Endothelial cell of umbilical vein (primary cell): ENCODE measurements at regions not wholly inside any gene's neighbourhood (a gene's known extent, or its start where the extent isn't known, plus 50 kb on each side); places are given as distances from the start of the nearest gene placed in this dataset.

Experiments used
- BruUV-seq: library from RNA; stranded (reverse); fragments of 400-500 nt; replicated peaks from 2 replicates; lab custom pipeline; 2021; lab: Mats Ljungman, UMichigan
- CTCF ChIA-PET: fragments of 300-600, 350-600 bp; sonication (Branson Sonifier 250); formaldehyde crosslinking; loops from one replicate; lab custom pipeline; 2021; ENCODE audit warnings: antibody characterized with exemption, inconsistent platforms; lab: Charles Lee
- POLR2A ChIA-PET: fragments of 300-600, 350-600 bp; sonication (Branson Sonifier 250); formaldehyde crosslinking; loops from one replicate; lab custom pipeline; 2021; ENCODE audit warnings: antibody characterized with exemption, inconsistent platforms; lab: Charles Lee
- DNase-seq: peaks from one replicate; pipeline ENCODE4 v3.0.0-alpha.2; 2011; ENCODE audit warnings: low read depth, low spot score
- FAIRE-seq: peaks from 2 replicates; lab custom pipeline; 2011; peaks lifted over from hg19 to GRCh38; lab: Jason Lieb, UNC
- H2AFZ ChIP-seq: 2 replicates; pipeline ENCODE4 v1.6.0; 2012; ENCODE audit warnings: low read depth, low read length, control low read depth, inconsistent platforms
- H3K27ac ChIP-seq: 2 replicates; pipeline ENCODE4 v1.5.1; 2011; ENCODE audit warnings: low read depth, mild to moderate bottlenecking, control low read depth, low read length, moderate library complexity; ENCODE audit not compliant: insufficient read depth
- H3K27me3 ChIP-seq, 2 experiments: 2 replicates each; pipeline versions ENCODE4 v1.6.0 to v1.6.1; 2011; ENCODE audit warnings: low read length in 2 of 2, mixed read lengths in 1 of 2; ENCODE audit not compliant: control insufficient read depth in 2 of 2, insufficient read depth in 2 of 2
- H3K36me3 ChIP-seq, 2 experiments: 2 replicates in 1 of 2; 3 replicates in 1 of 2; pipeline ENCODE4 v1.5.1; 2011; ENCODE audit warnings: low read length in 2 of 2, mild to moderate bottlenecking in 1 of 2, moderate library complexity in 1 of 2; ENCODE audit not compliant: control insufficient read depth in 2 of 2, insufficient read depth in 2 of 2; ENCODE audit errors: extremely low read depth in 1 of 2
- H3K4me1 ChIP-seq: 3 replicates; pipeline ENCODE4 v1.5.1; 2011; ENCODE audit warnings: mild to moderate bottlenecking, low read length; ENCODE audit not compliant: control insufficient read depth, insufficient read depth; ENCODE audit errors: extremely low read depth
- H3K4me2 ChIP-seq: 2 replicates; pipeline ENCODE4 v1.6.1; 2011; ENCODE audit warnings: low read length, control low read depth, mixed read lengths; ENCODE audit not compliant: insufficient read depth
- H3K4me3 ChIP-seq, 3 experiments: fragments of 200-600 bp in 1 of 3; sonication (generic), shearing (Covaris generic) in 1 of 3; replicated peaks in 1 of 3; 2 replicates each; pipeline ENCODE4 v1.5.1; 2011 to 2016; ENCODE audit warnings: control low read depth in 3 of 3, low read length in 3 of 3, mild to moderate bottlenecking in 2 of 3, inconsistent platforms in 1 of 3, low read depth in 1 of 3, moderate library complexity in 1 of 3; ENCODE audit not compliant: insufficient read depth in 1 of 3
- H3K79me2 ChIP-seq: 2 replicates; pipeline ENCODE4 v1.6.0; 2012; ENCODE audit warnings: low read length, inconsistent platforms; ENCODE audit not compliant: control insufficient read depth, insufficient read depth
- H3K9ac ChIP-seq: replicated peaks from 2 replicates; pipeline ENCODE3; 2011; ENCODE audit warnings: low read length, control low read depth; ENCODE audit not compliant: insufficient read depth; ENCODE audit errors: extremely low read depth
- H3K9me1 ChIP-seq: replicated peaks from 3 replicates; pipeline ENCODE4 v1.6.0; 2011; ENCODE audit warnings: mild to moderate bottlenecking, low read length; ENCODE audit not compliant: control insufficient read depth, insufficient read depth; ENCODE audit errors: extremely low read depth
- H3K9me3 ChIP-seq: replicated peaks from 2 replicates; pipeline ENCODE4 v1.5.1; 2012; ENCODE audit warnings: low read length, inconsistent platforms; ENCODE audit not compliant: control insufficient read depth, insufficient read depth
- H4K20me1 ChIP-seq: replicated peaks from 2 replicates; pipeline ENCODE3; 2011; ENCODE audit warnings: mild to moderate bottlenecking, low read length; ENCODE audit not compliant: control insufficient read depth, insufficient read depth; ENCODE audit errors: extremely low read depth
- EZH2 ChIP-seq: IDR thresholded peaks from 2 replicates; pipeline ENCODE4 v1.6.1; 2012; ENCODE audit warnings: borderline replicate concordance, low read depth, mild to moderate bottlenecking, moderate library complexity, low read length, inconsistent platforms; ENCODE audit not compliant: severe bottlenecking
- FOS ChIP-seq: IDR thresholded peaks from 2 replicates; pipeline ENCODE4 v1.6.1; 2011; ENCODE audit warnings: mild to moderate bottlenecking, low read length, moderate library complexity, borderline replicate concordance; ENCODE audit not compliant: insufficient read depth
- GATA2 ChIP-seq: IDR thresholded peaks from 2 replicates; pipeline ENCODE4 v1.7.0; 2011; ENCODE audit warnings: low read depth, mild to moderate bottlenecking, moderate library complexity, mixed read lengths, low read length; ENCODE audit not compliant: insufficient read length, insufficient read depth
- JUN ChIP-seq: IDR thresholded peaks from 2 replicates; pipeline ENCODE4 v1.6.1; 2011; ENCODE audit warnings: borderline replicate concordance, low read depth; ENCODE audit not compliant: insufficient read length, insufficient read depth
- MYC ChIP-seq: IDR thresholded peaks from one replicate; pipeline ENCODE4 v1.6.1; 2011; ENCODE audit warnings: mild to moderate bottlenecking, low read depth, low read length
- POLR2A ChIP-seq: IDR thresholded peaks from 2 replicates; pipeline ENCODE4 v1.6.1; 2012; ENCODE audit warnings: low read depth, mild to moderate bottlenecking, control low read depth, low read length
- POLR2AphosphoS5 ChIP-seq: IDR thresholded peaks from 2 replicates; pipeline ENCODE4 v1.6.1; 2012; ENCODE audit warnings: low read depth, mild to moderate bottlenecking, control low read depth, low read length, moderate library complexity; ENCODE audit not compliant: insufficient read depth
- dilution Hi-C: fragments of 300-500 bp; cut with MboI; formaldehyde crosslinking; loops from one replicate; pipeline ENCODE4 v1.15.0; 2019; ENCODE audit warnings: low sequenced_read_pairs; ENCODE audit not compliant: extremely low pct_ligation_motif_present
- intact Hi-C: fragments of 100-400 bp; cut with micrococcal nuclease; formaldehyde crosslinking; loops from one replicate; pipeline ENCODE4 v1.10.0; 2022
- TF ChIP-seq, protein P1 (sequence below), 2 donors: IDR thresholded peaks; 1 replicate in 1 of 2; 2 replicates in 1 of 2; pipeline ENCODE4 v1.5.1; 2011; ENCODE audit warnings: low read length in 2 of 2, mild to moderate bottlenecking in 2 of 2, moderate library complexity in 2 of 2, control low read depth in 1 of 2, inconsistent platforms in 1 of 2, low read depth in 1 of 2; ENCODE audit not compliant: insufficient read depth in 1 of 2; ENCODE audit errors: extremely low read depth in 1 of 2
- TF ChIP-seq, protein P2 (sequence below): IDR thresholded peaks from 2 replicates; pipeline ENCODE4 v1.6.1; 2011; ENCODE audit not compliant: insufficient read depth, insufficient read length

DNA sequence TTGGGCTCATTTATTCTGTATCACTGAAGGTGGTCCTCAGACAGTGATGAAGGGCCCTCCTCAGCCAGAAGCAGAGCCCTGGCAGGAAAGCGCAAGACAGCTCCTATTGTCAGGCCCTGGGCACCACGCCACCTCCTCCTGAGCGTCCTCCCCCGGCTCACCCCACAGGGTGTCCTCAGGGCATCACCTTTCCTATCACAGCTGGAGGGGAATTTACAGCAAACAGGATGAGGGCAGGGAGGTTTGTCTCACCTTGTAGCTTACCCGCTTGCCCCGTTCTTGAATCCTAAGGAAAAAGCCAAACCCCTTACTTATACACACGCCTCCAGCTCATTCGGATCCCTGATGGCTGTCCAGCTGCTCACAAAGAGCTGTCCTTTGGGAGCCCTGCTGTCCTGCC, 50.2 kb upstream of the LANCL2 start:
- dilution Hi-C loops: no loop called here
- Histone ChIP-seq H3K36me3 (no peaks in the 10 kb centered on the region), H3K79me2 (no peaks in the 10 kb centered on the region), H3K4me2 (no peak overlapping the region), H3K9ac (no peak overlapping the region), H3K27ac (no peak overlapping the region), H3K9me1 (no peaks in the 10 kb centered on the region), H3K4me1 (no peaks in the 10 kb centered on the region), H4K20me1 (no peaks in the 10 kb centered on the region), H3K9me3 (no peaks in the 10 kb centered on the region), H3K4me3 (no peak overlapping the region), H3K27me3 (no peaks in the 10 kb centered on the region), H2AFZ (no peak overlapping the region)
- CTCF ChIA-PET: interaction anchor here (1.1 kb wide), 1 partner anchor 100 kb away, joined by 3 read pairs; no protein-coding TSS in a partner anchor
- DNase-seq (no peak), FAIRE-seq (no peak)
- BruUV-seq: no TSS peak
- POLR2A ChIA-PET: no interaction called here
- intact Hi-C loops: no loop called here
- TF ChIP-seq, protein P1, sequence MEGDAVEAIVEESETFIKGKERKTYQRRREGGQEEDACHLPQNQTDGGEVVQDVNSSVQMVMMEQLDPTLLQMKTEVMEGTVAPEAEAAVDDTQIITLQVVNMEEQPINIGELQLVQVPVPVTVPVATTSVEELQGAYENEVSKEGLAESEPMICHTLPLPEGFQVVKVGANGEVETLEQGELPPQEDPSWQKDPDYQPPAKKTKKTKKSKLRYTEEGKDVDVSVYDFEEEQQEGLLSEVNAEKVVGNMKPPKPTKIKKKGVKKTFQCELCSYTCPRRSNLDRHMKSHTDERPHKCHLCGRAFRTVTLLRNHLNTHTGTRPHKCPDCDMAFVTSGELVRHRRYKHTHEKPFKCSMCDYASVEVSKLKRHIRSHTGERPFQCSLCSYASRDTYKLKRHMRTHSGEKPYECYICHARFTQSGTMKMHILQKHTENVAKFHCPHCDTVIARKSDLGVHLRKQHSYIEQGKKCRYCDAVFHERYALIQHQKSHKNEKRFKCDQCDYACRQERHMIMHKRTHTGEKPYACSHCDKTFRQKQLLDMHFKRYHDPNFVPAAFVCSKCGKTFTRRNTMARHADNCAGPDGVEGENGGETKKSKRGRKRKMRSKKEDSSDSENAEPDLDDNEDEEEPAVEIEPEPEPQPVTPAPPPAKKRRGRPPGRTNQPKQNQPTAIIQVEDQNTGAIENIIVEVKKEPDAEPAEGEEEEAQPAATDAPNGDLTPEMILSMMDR (IDR thresholded peaks at IDR 0.05; ENCODE audit: extremely low read depth in 1 of 2, insufficient read depth in 1 of 2, low read depth in 1 of 2, low read length in 2 of 2): no peak
- TF ChIP-seq POLR2AphosphoS5 (no peak), POLR2A (no peak), GATA2 (no peak), JUN (no peak), MYC (no peak), FOS (no peak), EZH2 (no peak)
- TF ChIP-seq, protein P2, sequence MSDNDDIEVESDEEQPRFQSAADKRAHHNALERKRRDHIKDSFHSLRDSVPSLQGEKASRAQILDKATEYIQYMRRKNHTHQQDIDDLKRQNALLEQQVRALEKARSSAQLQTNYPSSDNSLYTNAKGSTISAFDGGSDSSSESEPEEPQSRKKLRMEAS: no peak
